Thyroid gland (tissue), 4 donors: ENCODE measurements at regions not wholly inside any gene's neighbourhood (a gene's known extent, or its start where the extent isn't known, plus 50 kb on each side); places are given as distances from the start of the nearest gene placed in this dataset.

Experiments used
- DNase-seq, 2 donors: peaks; one replicate each; pipeline ENCODE4 v3.0.0-alpha.2; 2019
- H3K27ac ChIP-seq, 3 donors: fragments of 200-600 bp; sonication (generic); 1 replicate in 2 of 3; 2 replicates in 1 of 3; pipeline ENCODE4 v1.5.1; 2016 to 2019; ENCODE audit warnings: mild to moderate bottlenecking in 1 of 3, moderate library complexity in 1 of 3
- H3K27me3 ChIP-seq: fragments of 200-600 bp; sonication (generic); one replicate; pipeline ENCODE4 v1.5.1; 2019
- H3K36me3 ChIP-seq, 2 donors: fragments of 200-600 bp; sonication (generic); one replicate each; pipeline ENCODE4 v1.5.1; 2016 to 2019
- H3K4me1 ChIP-seq, 2 donors: fragments of 200-600 bp; sonication (generic); one replicate each; pipeline ENCODE4 v1.5.1; 2017 to 2019
- H3K4me3 ChIP-seq, 3 donors: fragments of 200-600 bp; sonication (generic); replicated peaks in 1 of 3; 1 replicate in 2 of 3; 2 replicates in 1 of 3; pipeline ENCODE4 v1.5.1; 2016; ENCODE audit warnings: mild to moderate bottlenecking in 1 of 3
- H3K9me3 ChIP-seq: fragments of 200-600 bp; sonication (generic); one replicate; pipeline ENCODE4 v1.5.1; 2017
- CTCF ChIP-seq, 6 experiments: fragments of 200-600 bp in 3 of 6; fragments of 450-650 bp in 3 of 6; sonication (generic) in 3 of 6; IDR thresholded peaks; one replicate each; pipeline ENCODE4 v1.5.1; 2016 to 2019; ENCODE audit warnings: antibody characterized with exemption in 6 of 6, mild to moderate bottlenecking in 2 of 6, inconsistent platforms in 1 of 6, moderate library complexity in 1 of 6
- POLR2A ChIP-seq, 2 donors: fragments of 450-650 bp; IDR thresholded peaks; one replicate each; pipeline ENCODE4 v1.6.1; 2017; ENCODE audit warnings: antibody characterized with exemption in 2 of 2, mild to moderate bottlenecking in 2 of 2, moderate library complexity in 1 of 2
- WGBS, 2 donors: methylation state at CpG; one replicate each; pipeline ENCODE4 v1.1.5; 2017; 5-methylcytosine and 5-hydroxymethylcytosine counted together
- intact Hi-C: fragments of 100-400 bp; cut with DNase I; formaldehyde crosslinking; loops from one replicate; pipeline ENCODE4 v1.15.1; 2023

- TF ChIP-seq CTCF (IDR thresholded peaks at IDR 0.05) = no peak
- no peak for TF ChIP-seq POLR2A (IDR thresholded peaks at IDR 0.05)
- no peak for DNase-seq
- Histone ChIP-seq H3K27me3 (no peaks in the 10 kb centered on the region), H3K4me1 (no peaks in the 10 kb centered on the region), H3K9me3 (no peaks in the 10 kb centered on the region), H3K27ac (no peak overlapping the region), H3K4me3 (no peak overlapping the region), H3K36me3 (peaks cover 0 to 5% of the 10 kb centered on the region in 2 donors)
- intact Hi-C loops = no loop called here
- WGBS, 2 donors = 91 to 93% methylated on average over 8 of the region's 8 CpGs
Observed at GRCh38 chr14:95415993-95416392, 96.3 kb upstream of the CLMN start.

GRCh38 chr14:95413289-95414215, 93.8 kb upstream of the CLMN start:
- intact Hi-C loops = no loop called here
- WGBS, 2 donors = 84 to 88% methylated on average over 10 to 11 of the region's 11 CpGs
- H3K4me3 ChIP-seq = no peak overlapping the region
- no peaks in the 10 kb centered on the region for H3K9me3 ChIP-seq
- no peaks in the 10 kb centered on the region for H3K4me1 ChIP-seq
- no peak overlapping the region for H3K27ac ChIP-seq
- TF ChIP-seq CTCF (IDR thresholded peaks at IDR 0.05) (no peak), POLR2A (IDR thresholded peaks at IDR 0.05) (no peak)
- H3K27me3 ChIP-seq = no peaks in the 10 kb centered on the region
- H3K36me3 ChIP-seq = peaks cover 0 to 5% of the 10 kb centered on the region in 2 donors
- DNase-seq = no peak

- Histone ChIP-seq H3K9me3 (no peaks in the 10 kb centered on the region), H3K4me1 (no peaks in the 10 kb centered on the region), H3K36me3 (no peaks in the 10 kb centered on the region), H3K4me3 (no peak overlapping the region), H3K27ac (no peak overlapping the region), H3K27me3 (no peaks in the 10 kb centered on the region)
- no peak for DNase-seq
- intact Hi-C loops = no loop called here
- TF ChIP-seq POLR2A (IDR thresholded peaks at IDR 0.05) (no peak), CTCF (IDR thresholded peaks at IDR 0.05) (no peak)
- 95 to 96% methylated on average over 2 of the region's 2 CpGs for WGBS, 2 donors
Observed at GRCh38 chr14:95410838-95411237, 91.1 kb upstream of the CLMN start.

- no peak for DNase-seq
- WGBS, 2 donors = 82 to 83% methylated on average over 12 of the region's 12 CpGs
- TF ChIP-seq POLR2A (IDR thresholded peaks at IDR 0.05) = no peak
- no peak for TF ChIP-seq CTCF (IDR thresholded peaks at IDR 0.05)
- no peaks in the 10 kb centered on the region for H3K9me3 ChIP-seq
- H3K36me3 ChIP-seq = no peaks in the 10 kb centered on the region
- H3K4me3 ChIP-seq = no peak overlapping the region
- H3K27me3 ChIP-seq = no peaks in the 10 kb centered on the region
- no peak overlapping the region for H3K27ac ChIP-seq
- no peaks in the 10 kb centered on the region for H3K4me1 ChIP-seq
- intact Hi-C loops = no loop called here
Observed at GRCh38 chr14:95409477-95410272, 90.0 kb upstream of the CLMN start.
